ENCODE measurements at regions not wholly inside any gene's neighbourhood (a gene's known extent, or its start where the extent isn't known, plus 50 kb on each side); places are given as distances from the start of the nearest gene placed in this dataset.
"Not testable (repeated sequence)": the region's sequence is repeated elsewhere in the genome, so short reads cannot be mapped to it uniquely, and the experiment has no call there.

DNA sequence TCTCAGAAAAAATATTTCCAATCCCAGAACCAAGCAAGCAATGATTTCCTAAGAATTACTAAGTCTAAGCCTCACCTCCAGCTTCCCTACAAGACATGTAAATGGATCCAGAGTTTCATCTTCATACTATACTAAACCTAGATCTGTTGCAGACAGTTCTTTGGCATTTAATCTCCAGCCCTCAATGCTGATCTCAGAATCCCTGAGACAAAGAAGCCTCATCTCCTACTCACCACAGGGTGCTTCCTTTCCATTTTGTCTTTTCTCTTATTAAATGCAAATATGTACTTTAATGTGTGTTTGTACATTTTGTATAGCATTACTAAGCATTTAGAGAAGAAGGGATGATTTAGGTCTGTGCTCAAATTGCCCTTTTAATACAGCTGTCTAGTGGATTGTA is 954.9 kb downstream of the TDRD15 start:
- DNase-seq (ENCODE audit: extremely low read depth, low read depth) = no peak
- TF ChIP-seq, protein P1, sequence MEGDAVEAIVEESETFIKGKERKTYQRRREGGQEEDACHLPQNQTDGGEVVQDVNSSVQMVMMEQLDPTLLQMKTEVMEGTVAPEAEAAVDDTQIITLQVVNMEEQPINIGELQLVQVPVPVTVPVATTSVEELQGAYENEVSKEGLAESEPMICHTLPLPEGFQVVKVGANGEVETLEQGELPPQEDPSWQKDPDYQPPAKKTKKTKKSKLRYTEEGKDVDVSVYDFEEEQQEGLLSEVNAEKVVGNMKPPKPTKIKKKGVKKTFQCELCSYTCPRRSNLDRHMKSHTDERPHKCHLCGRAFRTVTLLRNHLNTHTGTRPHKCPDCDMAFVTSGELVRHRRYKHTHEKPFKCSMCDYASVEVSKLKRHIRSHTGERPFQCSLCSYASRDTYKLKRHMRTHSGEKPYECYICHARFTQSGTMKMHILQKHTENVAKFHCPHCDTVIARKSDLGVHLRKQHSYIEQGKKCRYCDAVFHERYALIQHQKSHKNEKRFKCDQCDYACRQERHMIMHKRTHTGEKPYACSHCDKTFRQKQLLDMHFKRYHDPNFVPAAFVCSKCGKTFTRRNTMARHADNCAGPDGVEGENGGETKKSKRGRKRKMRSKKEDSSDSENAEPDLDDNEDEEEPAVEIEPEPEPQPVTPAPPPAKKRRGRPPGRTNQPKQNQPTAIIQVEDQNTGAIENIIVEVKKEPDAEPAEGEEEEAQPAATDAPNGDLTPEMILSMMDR (IDR thresholded peaks at IDR 0.05; ENCODE audit: low read depth, low read length) = no peak

DNA sequence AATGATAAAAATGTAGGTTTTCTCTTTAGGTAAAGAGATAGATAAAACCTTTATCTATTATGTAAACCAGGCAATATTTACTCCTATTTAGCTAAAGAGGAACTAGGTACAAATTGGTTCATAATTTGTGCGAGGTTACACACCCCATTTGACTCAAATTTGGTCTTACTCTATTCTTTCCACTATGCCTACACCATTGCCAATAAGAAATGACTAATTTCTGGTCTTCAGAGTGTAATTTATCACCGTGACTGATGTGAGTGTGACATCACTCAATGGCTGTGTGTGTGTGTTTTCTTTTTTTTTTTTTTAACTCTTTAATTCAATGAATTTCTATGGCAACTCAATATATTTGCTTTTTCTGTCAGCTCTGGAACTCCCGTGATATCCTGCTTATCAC is 955.8 kb downstream of the TDRD15 start:
- DNase-seq (ENCODE audit: extremely low read depth, low read depth) = no peak
- TF ChIP-seq, protein P1 (IDR thresholded peaks at IDR 0.05; ENCODE audit: low read depth, low read length) = no peak

DNA sequence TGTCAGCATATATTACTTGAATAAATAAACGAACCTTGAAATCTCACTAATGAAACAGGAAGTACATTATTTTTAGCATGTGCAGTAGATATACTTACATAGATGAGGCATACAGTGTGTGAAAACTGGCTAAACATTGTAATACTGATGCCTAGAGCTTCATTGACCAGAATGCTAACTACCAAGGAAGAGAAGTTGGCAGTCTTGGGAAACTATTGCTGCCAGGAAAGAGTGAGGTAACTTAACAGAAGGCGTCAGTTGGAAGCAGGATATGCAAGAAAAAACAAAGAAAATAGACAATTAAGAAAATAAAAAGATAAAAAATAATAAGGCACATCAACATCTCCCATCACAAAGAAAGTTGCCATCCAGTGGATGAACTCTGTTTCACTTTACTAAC is 963.0 kb downstream of the TDRD15 start:
- TF ChIP-seq, protein P1 (IDR thresholded peaks at IDR 0.05; ENCODE audit: low read depth, low read length) = no peak
- no peak for DNase-seq (ENCODE audit: extremely low read depth, low read depth)

DNA sequence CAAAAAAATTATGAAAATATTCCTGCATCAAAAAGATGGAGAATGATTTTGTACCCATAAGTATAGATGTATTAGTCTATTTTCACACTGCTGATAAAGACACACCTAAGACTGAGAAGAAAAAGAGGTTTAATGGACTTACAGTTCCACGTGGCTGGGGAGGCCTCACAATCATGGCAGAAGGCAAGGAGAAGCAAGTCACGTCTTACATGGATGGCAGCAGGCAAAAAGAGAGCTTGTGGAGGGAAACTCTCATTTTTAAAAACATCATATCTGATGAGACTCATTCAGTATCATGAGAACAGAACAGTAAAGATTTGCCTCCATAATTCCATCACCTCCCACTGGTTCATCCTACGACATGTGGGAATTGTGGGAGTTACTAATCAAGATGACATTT is 979.8 kb downstream of the TDRD15 start:
- DNase-seq (ENCODE audit: extremely low read depth, low read depth) = not testable (repeated sequence)

DNA sequence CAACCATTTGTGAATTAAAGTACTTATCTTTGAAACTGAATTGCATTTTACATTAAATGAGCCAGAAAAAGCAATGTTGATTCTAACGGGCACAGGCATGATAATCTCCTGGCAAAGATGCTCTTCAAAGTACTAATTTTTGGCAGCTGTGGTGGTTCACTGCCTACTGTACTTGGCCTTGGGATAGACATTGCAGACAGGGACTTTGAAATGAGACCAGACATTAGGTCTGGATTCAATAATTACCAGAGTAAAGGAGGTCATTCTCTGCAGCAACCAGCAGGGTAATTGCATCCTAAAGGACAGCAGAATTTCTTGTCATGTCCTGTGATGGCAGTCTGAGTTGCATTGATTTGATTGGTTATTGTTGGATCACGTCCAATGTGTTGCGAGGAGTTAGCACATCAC is 986.5 kb downstream of the TDRD15 start:
- TF ChIP-seq, protein P1 (IDR thresholded peaks at IDR 0.05; ENCODE audit: low read depth, low read length) = no peak
- no peak for DNase-seq (ENCODE audit: extremely low read depth, low read depth)

DNA sequence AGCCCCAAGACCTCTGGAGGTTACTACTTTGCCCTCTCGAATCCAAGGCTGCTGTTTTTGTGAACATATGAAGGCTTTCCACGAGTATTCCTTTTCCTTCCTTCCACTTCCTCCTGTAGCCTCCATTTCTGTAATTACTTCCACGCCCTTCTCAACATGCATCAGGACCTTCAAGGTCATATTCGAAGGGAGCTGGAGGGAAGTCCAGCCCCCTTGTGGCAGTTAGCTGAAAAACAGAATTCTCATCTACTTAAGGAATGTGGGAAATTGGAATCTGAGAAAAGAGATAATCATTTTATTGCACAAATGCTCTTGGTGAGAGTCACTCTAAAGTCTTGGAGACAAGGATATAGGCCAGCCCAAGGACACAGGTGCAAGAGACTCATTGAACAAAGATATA is 1000.2 kb downstream of the TDRD15 start:
- DNase-seq (ENCODE audit: extremely low read depth, low read depth) = no peak
- TF ChIP-seq, protein P1 (IDR thresholded peaks at IDR 0.05; ENCODE audit: low read depth, low read length) = no peak

DNA sequence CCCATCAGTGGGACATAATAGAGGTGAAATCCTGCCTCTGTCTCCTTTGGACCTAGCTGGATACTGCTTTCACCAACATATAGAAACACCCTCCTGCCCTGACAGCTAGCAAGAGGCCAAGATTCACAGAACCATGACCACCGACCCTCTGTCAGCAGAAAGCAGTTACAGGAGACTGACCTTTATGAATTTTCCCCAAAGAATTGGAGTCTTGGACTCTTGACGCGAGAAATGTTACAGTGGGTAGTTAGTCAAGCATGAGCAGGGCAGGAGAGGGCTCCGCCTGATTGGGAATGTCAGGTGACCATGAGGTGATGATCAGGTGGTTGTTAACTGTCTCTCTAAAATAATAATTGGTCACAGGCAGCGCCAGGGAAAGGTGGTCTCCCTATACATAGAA is 1002.3 kb downstream of the TDRD15 start:
- no peak for DNase-seq (ENCODE audit: extremely low read depth, low read depth)
- TF ChIP-seq, protein P1 (IDR thresholded peaks at IDR 0.05; ENCODE audit: low read depth, low read length) = no peak

DNA sequence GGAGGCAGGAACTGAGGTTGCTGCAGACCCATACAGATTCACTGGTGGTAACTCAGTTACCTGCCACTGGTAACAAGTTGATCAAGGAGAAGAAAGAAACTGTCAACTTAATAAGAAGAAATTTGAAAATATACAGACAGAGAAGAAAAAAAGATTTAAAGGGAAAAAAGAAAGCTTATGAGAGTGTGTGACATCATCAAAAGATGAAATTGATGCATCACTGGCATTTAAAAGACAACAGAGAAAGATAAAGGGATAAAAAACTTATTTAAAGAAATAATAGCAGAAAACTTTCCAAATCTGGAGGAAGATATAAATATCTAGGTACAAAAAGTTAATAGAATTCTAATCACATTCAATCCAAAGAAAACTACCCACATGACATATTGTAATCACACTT is 1003.2 kb downstream of the TDRD15 start:
- TF ChIP-seq, protein P1 (IDR thresholded peaks at IDR 0.05; ENCODE audit: low read depth, low read length) = no peak
- DNase-seq (ENCODE audit: extremely low read depth, low read depth) = no peak
